ENCODE measurements at regions not wholly inside any gene's neighbourhood (a gene's known extent, or its start where the extent isn't known, plus 50 kb on each side); places are given as distances from the start of the nearest gene placed in this dataset.

- TF ChIP-seq, protein P1, sequence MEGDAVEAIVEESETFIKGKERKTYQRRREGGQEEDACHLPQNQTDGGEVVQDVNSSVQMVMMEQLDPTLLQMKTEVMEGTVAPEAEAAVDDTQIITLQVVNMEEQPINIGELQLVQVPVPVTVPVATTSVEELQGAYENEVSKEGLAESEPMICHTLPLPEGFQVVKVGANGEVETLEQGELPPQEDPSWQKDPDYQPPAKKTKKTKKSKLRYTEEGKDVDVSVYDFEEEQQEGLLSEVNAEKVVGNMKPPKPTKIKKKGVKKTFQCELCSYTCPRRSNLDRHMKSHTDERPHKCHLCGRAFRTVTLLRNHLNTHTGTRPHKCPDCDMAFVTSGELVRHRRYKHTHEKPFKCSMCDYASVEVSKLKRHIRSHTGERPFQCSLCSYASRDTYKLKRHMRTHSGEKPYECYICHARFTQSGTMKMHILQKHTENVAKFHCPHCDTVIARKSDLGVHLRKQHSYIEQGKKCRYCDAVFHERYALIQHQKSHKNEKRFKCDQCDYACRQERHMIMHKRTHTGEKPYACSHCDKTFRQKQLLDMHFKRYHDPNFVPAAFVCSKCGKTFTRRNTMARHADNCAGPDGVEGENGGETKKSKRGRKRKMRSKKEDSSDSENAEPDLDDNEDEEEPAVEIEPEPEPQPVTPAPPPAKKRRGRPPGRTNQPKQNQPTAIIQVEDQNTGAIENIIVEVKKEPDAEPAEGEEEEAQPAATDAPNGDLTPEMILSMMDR (conservative IDR thresholded peaks at IDR 0.05; ENCODE audit: low read length) = no peak
- H3K4me3 ChIP-seq (ENCODE audit: low read length) = no peak overlapping the region
- no peak for DNase-seq (ENCODE audit: low read depth)
Observed at GRCh38 chr1:98382586-98382985, 278.9 kb upstream of the SNX7 start.

GRCh38 chr1:98374098-98374497 is 287.4 kb upstream of the SNX7 start:
- TF ChIP-seq, protein P1 (conservative IDR thresholded peaks at IDR 0.05; ENCODE audit: low read length) = no peak
- DNase-seq (ENCODE audit: low read depth) = no peak
- no peak overlapping the region for H3K4me3 ChIP-seq (ENCODE audit: low read length)

DNA sequence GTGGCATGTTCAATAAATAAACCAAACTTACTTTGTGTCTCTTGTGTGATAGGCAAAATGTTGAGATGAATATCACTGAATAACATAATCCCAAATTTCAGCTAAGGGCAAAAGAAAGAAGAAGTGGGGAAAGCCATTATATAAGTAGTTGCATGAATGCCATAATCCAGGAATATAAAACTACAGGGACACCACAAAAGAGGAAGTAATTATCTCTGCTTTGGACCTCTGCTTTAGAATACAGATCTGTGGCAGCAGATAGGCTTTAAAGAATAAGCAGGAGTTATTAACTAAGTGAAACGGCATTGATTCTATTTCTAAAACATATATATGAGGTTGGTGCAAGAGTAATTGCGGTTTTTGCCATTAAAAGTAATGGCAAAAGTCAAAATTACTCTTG is 288.5 kb upstream of the SNX7 start:
- TF ChIP-seq, protein P1 (conservative IDR thresholded peaks at IDR 0.05; ENCODE audit: low read length) = no peak
- no peak overlapping the region for H3K4me3 ChIP-seq (ENCODE audit: low read length)
- no peak for DNase-seq (ENCODE audit: low read depth)

GRCh38 chr1:98371764-98372163 is 289.8 kb upstream of the SNX7 start:
- DNase-seq (ENCODE audit: low read depth) = no peak
- H3K4me3 ChIP-seq (ENCODE audit: low read length) = no peak overlapping the region
- TF ChIP-seq, protein P1 (conservative IDR thresholded peaks at IDR 0.05; ENCODE audit: low read length) = no peak

DNA sequence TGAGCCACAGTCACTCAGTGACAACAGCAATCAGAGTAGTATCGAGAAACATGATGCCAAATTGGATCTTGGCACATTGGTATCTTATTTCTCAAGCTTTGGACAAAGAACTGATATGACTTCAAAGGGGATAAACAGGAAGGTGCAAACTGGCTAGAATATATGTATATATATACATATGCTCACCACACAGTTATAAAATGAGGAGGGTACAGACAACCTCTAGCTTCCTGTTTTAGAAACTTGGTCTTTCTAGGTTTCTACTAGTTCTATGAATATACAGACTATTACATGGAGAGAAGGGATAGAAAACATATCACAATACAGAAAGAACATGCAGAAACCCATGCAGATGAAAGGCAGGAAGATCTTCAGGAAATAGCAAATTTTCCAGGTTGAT is 292.1 kb upstream of the SNX7 start:
- H3K4me3 ChIP-seq (ENCODE audit: low read length) = no peak overlapping the region
- no peak for DNase-seq (ENCODE audit: low read depth)
- TF ChIP-seq, protein P1 (conservative IDR thresholded peaks at IDR 0.05; ENCODE audit: low read length) = no peak

DNA sequence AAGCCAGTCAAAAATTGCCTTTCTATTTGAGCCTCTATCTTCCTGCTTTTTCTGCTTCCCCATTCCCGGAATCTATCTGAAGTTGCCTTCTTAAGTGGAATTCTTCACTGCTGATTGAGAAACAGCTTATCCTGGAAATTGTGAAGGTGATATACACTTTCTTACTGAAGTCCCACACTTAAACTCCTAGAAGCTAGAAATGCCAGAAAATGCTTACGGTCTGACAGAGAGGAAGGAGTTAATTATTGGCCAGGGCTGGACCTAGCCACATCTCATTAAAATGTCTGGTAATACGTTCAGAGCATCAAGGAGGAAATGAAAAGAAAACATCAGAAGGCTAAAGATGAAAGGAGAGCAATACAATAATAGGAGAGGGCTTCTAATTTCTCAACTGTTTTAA is 292.5 kb upstream of the SNX7 start:
- no peak overlapping the region for H3K4me3 ChIP-seq (ENCODE audit: low read length)
- TF ChIP-seq, protein P1 (conservative IDR thresholded peaks at IDR 0.05; ENCODE audit: low read length) = no peak

DNA sequence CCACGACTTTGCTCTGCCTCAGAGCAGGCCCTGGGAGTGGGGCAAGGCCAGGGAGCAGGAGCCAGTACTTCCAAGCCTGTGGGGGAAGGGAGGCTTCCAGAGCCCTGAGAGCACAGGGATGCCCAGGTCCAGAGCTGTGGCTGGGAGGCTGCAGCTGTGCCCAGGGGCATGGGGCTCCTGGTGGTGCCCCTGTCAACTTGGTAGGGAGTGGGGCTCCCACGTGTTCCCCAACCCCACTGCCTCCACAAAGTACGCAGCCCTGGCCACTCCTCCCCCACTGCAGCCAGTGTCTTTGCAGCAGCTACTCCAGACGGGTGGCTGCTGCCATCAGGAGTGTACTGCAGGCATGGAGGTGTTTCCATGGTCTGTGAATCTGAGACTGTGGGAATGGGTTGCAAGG is 294.1 kb upstream of the SNX7 start:
- DNase-seq (ENCODE audit: low read depth) = no peak
- H3K4me3 ChIP-seq (ENCODE audit: low read length) = no peak overlapping the region
- TF ChIP-seq, protein P1 (conservative IDR thresholded peaks at IDR 0.05; ENCODE audit: low read length) = no peak

More for the DNA sequence above, 292.5 kb upstream of the SNX7 start:
- no peak for DNase-seq (ENCODE audit: low read depth)

All from AG10803 (cell line).